GM12873 (cell line): ENCODE measurements at regions not wholly inside any gene's neighbourhood (a gene's known extent, or its start where the extent isn't known, plus 50 kb on each side); places are given as distances from the start of the nearest gene placed in this dataset.

Experiments
- CTCF ChIP-seq: IDR thresholded peaks from 2 replicates; pipeline ENCODE4 v1.5.1; 2012; ENCODE audit warnings: low read depth, mild to moderate bottlenecking, moderate library complexity, low read length, control low read depth; ENCODE audit not compliant: insufficient read depth; ENCODE audit errors: missing control alignments

DNA sequence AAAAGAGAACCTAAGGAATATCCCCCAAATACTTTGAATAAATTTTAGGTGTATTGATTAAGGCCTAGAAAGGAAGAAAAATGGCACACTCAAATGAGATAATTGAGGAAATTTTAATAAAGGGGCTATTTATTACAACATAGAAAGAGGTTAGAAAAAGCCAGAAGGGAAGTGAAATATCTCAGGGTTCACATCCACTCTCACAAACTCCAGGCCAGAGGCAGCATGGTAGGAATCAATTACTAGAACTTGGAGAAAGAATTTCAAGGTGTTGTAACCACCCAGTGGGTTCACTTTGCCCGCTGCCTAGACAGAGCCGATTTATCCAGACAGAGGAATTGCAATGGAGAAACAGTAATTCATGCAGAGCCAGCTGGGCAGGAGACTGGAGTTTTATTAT lies 617.5 kb upstream of the ACVR2A start:
- no peak for TF ChIP-seq CTCF

GRCh38 chr2:147224070-147224469 lies 620.8 kb upstream of the ACVR2A start:
- TF ChIP-seq CTCF: no peak

DNA sequence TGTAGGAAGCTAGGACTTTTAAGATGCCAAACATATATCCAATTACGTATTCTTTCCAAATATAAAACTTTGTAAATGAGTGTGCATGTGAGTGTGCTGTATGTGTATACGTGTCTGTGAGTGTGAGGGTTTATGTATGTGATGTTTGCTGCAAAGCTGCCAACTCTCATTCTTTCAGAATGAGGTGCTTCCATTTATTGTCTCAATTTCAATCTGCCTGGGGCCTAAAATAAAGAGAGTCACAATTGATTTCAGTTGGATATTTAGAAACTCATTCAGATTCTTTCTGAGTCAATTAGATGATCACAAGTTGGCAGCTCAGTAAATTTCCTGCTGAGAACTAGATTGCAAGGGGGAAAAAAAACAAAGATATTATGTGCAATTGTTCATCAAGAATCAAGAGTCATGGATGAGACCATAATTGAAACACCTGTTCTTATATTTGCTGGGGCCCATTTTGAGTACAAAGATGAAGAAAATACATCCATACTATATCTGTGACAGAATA lies 621.2 kb upstream of the ACVR2A start:
- TF ChIP-seq CTCF: no peak

DNA sequence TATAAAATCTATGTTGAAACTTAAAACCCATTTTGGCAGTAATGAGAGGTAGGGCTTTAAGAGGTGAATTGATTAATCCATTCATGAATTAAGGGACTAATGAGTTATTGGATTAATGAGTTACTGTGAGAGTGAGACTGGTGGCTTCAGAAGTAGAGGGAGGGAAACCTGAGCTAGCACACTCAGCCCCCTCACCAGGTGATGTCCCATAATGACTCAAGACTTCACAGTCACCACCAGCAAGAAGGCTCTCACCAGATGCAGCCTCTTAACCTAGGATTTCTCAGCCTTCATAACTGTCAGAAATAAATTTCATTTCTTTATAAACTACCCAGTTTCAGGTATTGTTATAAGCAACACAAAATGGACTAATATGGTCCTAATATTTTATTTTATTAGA lies 621.7 kb upstream of the ACVR2A start:
- TF ChIP-seq CTCF: no peak

- no peak for TF ChIP-seq CTCF
Observed at GRCh38 chr2:147222506-147222905, 622.3 kb upstream of the ACVR2A start.

GRCh38 chr2:147214914-147215313 lies 629.9 kb upstream of the ACVR2A start:
- TF ChIP-seq CTCF: no peak

DNA sequence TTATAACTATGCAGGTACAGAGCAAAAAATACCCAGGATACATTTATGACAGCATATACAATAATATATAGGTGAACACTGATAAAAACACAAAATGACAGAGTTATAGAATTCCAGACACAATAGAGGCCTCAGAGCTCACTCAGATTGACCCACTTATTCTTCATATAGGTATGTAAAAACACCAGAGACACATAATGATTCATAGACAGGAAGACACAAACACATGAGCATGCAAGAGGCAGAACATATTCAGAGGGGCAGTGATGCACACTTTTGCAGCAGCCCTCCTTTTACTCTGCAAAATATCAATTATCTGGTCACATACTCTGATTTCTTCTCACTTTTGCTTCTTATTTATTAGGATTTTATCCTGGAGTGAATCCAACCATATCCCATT lies 633.3 kb upstream of the ACVR2A start:
- no peak for TF ChIP-seq CTCF
